NCI-H345 treated with DMSO at 0.1 percent for 48 hours (cell line): ENCODE measurements at regions not wholly inside any gene's neighbourhood (a gene's known extent, or its start where the extent isn't known, plus 50 kb on each side); places are given as distances from the start of the nearest gene placed in this dataset.

ENCODE experiments used
- DNase-seq: peaks from one replicate; lab custom pipeline; 2025; ENCODE audit not compliant: unreplicated experiment; lab: John Stamatoyannopoulos, UW

DNA sequence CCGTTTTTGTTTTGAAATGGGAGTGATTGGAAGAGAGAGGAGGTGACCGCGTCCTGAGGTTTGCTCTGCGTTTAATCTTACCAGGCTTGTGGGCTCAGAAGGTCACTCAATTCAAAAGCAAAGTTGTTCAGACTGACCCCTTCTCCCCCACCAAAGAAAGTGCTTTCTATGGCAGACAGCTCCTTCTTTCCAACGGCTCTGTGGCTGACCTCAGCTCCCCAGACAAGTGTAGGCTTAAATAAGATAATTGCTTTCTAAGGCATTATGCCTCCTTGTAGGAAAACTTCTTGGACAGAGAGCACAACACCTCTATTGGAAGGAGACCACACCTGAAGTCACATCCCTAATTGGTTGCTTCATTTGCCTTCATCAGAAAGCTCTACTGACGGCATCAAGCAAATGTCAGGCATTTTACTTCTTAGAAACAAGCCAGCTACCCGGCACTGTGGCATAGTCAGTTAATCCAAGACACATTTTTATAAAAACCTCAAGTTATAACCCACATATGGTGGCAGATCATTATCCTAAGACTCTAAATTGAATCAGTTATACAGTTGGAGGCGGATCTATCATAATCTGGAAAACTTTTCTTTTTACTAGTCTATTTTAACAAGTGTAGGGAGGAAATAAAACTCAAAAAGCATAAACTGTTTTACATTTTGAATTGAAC, 94.9 kb downstream of the TMEM174 start:
- no peak for DNase-seq

- DNase-seq = no peak
Observed at GRCh38 chr5:73266925-73267765, 94.2 kb downstream of the TMEM174 start.

DNA sequence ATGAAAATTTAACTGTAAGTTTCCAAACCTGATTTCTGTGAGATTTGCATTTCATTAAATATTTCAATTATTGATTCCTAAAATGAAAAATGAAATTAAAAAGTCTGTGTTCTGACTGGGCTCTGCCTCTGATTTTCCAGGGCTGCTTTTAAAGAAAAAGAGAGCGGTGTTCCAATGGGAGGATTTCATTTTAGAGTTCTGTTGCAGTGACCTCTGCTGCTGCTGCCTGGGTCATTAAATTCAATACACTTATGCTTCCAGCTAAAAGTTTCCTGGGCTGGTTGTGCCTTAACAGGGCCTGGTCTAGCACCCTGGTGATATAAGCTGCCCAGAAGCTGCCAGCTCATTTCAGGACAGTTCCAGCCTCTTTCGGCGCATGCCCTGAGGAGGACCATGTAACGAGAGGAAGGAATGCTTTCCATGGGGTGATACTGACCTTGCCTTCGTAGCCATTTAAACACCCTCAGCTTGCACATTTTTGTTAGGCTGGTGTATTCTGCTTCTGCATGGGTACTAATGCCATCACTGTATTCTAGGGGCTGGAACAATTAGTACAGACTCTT, 93.3 kb downstream of the TMEM174 start:
- no peak for DNase-seq

GRCh38 chr5:73265641-73266040, 92.6 kb downstream of the TMEM174 start:
- DNase-seq = no peak

DNA sequence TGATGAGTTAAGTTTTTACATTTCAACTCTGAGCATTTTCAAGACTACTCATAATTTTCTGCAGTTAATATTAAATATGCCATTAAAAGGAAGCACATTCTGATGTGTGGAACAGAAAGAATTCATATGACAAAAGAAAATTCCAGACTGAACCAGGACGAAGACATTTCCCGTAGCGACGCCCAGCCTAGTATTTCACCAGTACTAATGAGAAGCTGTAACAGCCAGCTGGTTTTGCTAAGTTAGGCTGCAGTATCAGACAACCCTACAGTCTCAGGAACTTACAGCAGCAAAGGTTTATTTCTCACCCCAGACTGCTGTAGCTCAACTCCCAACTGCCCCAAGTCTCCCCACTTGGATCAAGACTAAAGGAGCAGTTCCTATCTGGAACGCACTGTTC, 91.6 kb downstream of the TMEM174 start:
- no peak for DNase-seq

DNA sequence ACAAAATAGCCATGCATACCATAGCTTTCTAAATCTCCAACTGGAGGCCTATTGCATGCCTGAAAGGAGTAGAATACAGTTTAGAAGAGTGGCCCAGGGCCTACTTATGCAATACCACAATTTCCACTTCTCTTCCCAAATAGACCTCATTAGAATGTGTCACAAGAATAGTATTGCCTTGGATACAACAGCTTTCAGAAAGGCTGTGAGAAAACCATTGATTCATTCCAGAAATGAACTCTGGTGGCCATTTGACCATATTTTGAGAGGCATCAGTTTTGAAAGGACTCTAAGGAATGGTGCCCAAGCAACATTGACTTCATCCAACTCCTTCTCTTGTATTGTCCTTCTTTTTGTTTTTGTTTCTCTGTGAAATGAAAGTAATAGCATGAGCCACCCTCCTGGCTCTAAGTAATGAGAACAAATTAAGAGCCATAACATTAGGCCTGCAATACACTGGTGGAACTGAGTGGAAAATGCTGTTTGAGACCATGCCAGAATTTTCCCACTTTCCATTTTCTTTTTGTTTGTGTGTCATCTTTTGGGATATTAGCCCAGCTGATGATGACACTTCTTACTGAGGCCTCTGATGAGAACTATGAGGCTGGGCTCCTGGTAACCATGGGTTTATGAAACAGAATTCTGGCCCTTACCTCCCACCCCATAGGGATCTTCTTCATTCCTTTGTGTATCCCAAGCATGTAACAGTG, 90.2 kb downstream of the TMEM174 start:
- no peak for DNase-seq

DNA sequence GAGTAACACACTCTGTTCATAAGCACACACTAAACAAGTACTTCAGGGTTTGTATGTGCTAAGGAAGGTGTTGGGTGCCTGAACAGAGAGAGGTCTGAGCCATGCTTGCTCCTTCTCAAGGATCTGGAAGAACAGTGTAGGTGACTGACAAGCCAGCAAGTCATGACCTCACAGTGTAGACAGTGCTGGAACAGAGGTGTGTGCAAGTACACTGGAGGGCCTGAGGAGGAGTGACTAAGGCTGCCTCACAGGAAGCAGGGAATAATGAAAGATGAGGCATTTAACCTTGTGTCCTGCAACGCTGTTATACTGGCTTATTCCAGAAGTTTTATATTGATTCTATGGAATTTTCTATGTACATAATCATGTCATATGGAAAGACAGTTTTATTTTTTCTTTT, 83.9 kb downstream of the TMEM174 start:
- no peak for DNase-seq

DNA sequence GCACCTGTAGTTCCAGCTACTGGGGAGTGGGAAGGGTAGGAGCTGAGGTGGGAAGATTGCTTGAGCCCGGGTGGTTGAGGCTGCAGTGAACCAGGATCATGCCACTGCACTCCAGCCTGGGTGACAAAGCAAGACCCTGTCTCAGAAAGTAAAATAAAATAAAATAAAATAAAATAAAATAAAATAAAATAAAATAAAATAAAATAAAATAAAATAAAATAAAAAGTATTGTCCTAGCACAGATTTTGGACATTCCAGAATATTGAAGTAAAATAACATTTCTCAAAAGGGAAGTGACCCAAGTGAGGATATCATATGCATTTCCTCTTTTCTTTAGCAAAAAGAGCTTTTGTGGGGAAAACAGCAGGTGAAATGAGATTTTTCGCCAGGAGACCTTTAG, 83.5 kb downstream of the TMEM174 start:
- DNase-seq = no peak

DNA sequence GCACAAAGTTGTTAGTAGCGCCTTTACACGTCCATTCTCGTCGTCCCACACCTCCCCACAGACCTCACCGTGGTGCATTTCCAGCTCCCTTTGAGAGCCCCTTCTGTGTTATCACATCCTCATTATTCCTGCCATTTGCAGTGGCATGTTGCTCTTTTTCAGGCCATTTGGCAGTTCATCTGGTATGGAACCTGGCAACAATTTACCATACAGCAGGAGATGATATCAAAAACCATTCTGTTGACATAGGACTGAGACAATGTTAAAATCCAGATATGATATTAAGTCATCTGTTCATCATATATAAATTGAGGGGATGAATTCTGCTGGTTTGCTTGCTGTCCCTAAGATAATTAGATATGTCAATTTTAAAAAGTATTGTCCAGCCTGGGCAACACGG, 83.0 kb downstream of the TMEM174 start:
- no peak for DNase-seq

DNA sequence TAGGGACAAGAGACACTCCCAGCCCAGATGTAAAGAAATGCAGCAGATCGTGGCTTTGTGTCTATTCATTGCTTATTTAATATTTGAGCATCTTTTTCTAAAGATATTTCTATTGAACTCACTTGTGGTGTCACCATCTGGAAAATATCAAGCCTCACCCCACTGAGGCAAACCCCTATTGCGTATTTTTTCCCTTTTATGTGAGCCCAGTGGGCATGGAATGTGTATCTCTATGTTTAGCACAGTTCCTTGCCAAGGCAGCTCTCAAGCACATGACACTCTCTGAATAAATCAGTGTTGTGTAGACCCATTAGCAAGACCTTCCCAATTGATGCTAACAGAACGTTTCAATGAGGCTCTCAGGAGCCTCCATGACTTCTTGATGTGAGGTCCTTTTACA, 81.6 kb downstream of the TMEM174 start:
- no peak for DNase-seq

DNA sequence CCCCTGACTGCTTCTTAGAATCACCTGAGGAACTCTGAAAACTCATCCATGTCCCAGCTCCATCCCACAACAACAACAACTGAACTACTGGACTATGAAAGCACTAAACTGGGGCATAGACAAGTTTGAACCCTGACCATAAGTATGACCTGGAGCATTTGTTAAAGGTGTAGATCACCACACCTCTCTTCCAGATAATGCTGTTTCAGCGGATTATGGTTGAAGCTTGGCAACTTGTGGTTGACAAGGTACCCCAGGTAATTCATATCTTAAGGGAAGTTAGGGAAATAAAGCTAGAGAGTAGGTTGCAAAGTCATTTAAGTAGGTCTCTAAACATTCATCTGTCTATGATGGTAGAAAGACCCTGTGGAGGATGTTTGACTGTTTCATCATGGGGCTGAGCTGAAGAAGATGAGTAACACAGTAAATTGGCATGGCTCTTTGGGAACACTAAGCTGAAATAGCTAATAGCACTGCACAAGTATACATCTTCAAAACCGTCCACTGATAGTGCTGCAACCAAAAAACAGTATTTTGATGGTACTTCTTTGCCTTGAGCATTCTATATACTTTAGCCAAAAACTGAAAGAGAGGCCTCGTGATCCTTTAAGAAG, 80.2 kb downstream of the TMEM174 start:
- no peak for DNase-seq

- DNase-seq = no peak
Observed at GRCh38 chr5:73250645-73251044, 77.7 kb downstream of the TMEM174 start.

DNA sequence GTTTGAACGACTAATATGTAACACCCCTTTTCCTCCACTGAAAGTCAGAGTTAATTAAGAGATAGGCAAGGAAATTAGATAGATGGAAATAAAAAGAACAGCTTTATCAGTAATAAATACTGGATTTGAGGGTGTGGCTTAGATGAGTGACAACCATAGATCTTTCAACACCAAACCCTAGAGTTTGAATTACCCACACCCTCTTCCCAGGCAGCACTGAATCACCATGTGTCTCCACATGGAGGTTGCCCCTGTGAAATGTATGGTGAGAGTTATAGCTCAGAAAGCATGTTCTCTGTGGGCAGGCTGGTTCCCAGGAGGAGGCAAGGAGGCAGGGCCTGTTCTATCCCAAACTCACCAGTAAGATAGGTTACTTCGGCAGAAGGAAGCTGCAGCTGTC, 69.7 kb downstream of the TMEM174 start:
- no peak for DNase-seq

GRCh38 chr5:73238873-73239272, 65.9 kb downstream of the TMEM174 start:
- DNase-seq = no peak

GRCh38 chr5:73236541-73237128, 63.6 kb downstream of the TMEM174 start:
- no peak for DNase-seq

- DNase-seq = no peak
Observed at GRCh38 chr5:73234204-73234555, 61.2 kb downstream of the TMEM174 start.

DNA sequence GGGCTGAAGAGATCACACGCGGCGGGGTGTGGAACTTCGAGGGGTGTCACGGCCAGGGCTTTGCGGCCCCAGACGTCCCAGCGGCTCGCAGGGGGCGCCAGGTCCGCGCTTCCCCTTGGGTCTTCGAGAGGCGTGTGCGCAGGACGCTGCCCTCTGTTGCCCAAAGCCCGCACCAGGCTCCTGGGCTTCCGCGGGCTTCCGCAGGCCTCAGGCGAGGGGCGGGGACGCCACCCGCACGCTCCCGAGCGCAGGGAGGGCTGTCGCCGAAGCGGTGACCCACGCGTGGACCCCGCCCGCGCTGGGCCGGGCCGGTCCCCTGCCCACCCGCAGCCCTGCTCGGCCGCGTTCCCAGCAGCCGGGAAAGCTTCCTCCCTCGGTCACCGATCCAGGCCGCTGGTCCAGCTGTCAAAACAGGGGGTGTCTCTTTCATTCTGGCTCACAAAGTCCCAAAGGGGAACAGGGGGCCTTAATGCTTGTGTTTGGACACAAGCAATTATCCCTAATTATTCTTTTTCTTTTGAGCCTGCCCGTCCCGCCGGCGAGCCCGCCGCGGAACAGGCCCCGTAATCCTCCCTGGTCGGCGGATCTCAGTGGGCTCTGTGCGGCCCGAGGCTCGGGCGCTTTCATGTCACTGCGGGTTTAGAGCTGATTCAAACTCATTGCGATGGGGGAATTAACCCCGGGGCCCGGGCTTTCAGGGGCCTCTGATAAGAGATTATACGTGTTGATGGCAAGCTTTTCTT, 60.6 kb downstream of the TMEM174 start:
- DNase-seq = no peak

DNA sequence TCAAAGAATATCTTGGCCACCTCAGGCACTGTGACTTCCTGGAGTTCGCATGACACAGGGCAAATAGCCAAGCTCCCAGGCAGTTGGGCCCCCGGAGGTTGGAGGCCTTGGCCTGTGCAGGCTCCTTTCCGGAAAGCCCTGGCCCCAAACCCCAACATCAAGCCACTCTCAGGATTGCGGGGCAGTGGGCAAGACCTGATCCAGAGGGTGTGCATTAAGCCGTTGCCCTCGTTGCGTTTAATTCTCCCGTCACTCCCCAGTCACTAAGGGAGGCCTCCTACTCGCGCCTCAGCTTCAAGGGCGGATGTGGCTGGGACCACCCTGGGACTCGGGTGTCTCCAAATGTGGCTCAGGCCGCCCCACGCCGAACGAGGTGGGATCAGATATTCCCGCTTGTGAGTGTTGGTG, 60.1 kb downstream of the TMEM174 start:
- DNase-seq = no peak

DNA sequence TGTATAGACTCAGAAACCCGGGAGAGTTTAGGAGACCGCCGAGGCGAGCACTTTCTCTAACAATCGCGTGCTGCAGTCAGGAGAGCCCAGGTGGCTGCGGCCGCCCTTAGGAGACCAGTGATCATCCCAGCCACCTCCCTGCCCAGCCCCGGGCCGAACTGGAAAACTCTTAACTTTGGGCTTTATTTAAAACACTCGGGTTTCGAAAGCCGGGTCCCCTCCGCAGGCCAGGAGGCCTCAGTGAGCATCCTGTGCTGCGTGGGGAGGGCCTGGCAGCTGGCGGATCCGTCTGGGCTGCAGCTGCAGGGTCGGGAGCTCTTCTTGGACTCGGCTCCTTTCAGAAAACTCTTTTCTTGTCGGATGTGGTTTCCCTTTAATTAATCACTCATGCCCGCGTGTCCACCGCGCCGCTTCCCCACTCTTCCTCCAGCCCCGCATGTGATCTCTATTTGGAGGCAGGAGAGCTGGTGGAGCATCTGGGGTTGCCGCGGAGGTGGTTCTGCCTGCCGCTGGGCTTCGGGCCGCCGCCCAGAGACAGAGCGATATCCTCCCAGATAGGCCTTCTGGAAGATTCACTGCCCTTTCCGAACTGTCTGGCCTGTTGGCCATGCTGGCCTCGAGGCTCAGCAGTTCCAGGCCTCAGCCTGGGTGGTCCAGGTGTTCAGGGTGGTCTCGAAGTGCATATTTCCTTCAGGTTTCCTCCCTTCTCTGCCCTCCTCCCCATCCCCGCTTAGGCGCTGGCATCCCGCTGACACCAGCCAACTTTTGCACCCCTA, 59.5 kb downstream of the TMEM174 start:
- no peak for DNase-seq
